Endothelial cell of umbilical vein (primary cell): ENCODE measurements at regions not wholly inside any gene's neighbourhood (a gene's known extent, or its start where the extent isn't known, plus 50 kb on each side); places are given as distances from the start of the nearest gene placed in this dataset.

Experiments
- BruUV-seq: library from RNA; stranded (reverse); fragments of 400-500 nt; replicated peaks from 2 replicates; lab custom pipeline; 2021; lab: Mats Ljungman, UMichigan
- CTCF ChIA-PET: fragments of 300-600, 350-600 bp; sonication (Branson Sonifier 250); formaldehyde crosslinking; loops from one replicate; lab custom pipeline; 2021; ENCODE audit warnings: antibody characterized with exemption, inconsistent platforms; lab: Charles Lee
- POLR2A ChIA-PET: fragments of 300-600, 350-600 bp; sonication (Branson Sonifier 250); formaldehyde crosslinking; loops from one replicate; lab custom pipeline; 2021; ENCODE audit warnings: antibody characterized with exemption, inconsistent platforms; lab: Charles Lee
- DNase-seq: peaks from one replicate; pipeline ENCODE4 v3.0.0-alpha.2; 2011; ENCODE audit warnings: low read depth, low spot score
- FAIRE-seq: peaks from 2 replicates; lab custom pipeline; 2011; peaks lifted over from hg19 to GRCh38; lab: Jason Lieb, UNC
- H2AFZ ChIP-seq: 2 replicates; pipeline ENCODE4 v1.6.0; 2012; ENCODE audit warnings: low read depth, low read length, control low read depth, inconsistent platforms
- H3K27ac ChIP-seq: 2 replicates; pipeline ENCODE4 v1.5.1; 2011; ENCODE audit warnings: low read depth, mild to moderate bottlenecking, control low read depth, low read length, moderate library complexity; ENCODE audit not compliant: insufficient read depth
- H3K27me3 ChIP-seq, 2 experiments: 2 replicates each; pipeline versions ENCODE4 v1.6.0 to v1.6.1; 2011; ENCODE audit warnings: low read length in 2 of 2, mixed read lengths in 1 of 2; ENCODE audit not compliant: control insufficient read depth in 2 of 2, insufficient read depth in 2 of 2
- H3K36me3 ChIP-seq, 2 experiments: 2 replicates in 1 of 2; 3 replicates in 1 of 2; pipeline ENCODE4 v1.5.1; 2011; ENCODE audit warnings: low read length in 2 of 2, mild to moderate bottlenecking in 1 of 2, moderate library complexity in 1 of 2; ENCODE audit not compliant: control insufficient read depth in 2 of 2, insufficient read depth in 2 of 2; ENCODE audit errors: extremely low read depth in 1 of 2
- H3K4me1 ChIP-seq: 3 replicates; pipeline ENCODE4 v1.5.1; 2011; ENCODE audit warnings: mild to moderate bottlenecking, low read length; ENCODE audit not compliant: control insufficient read depth, insufficient read depth; ENCODE audit errors: extremely low read depth
- H3K4me2 ChIP-seq: 2 replicates; pipeline ENCODE4 v1.6.1; 2011; ENCODE audit warnings: low read length, control low read depth, mixed read lengths; ENCODE audit not compliant: insufficient read depth
- H3K4me3 ChIP-seq, 3 experiments: fragments of 200-600 bp in 1 of 3; sonication (generic), shearing (Covaris generic) in 1 of 3; replicated peaks in 1 of 3; 2 replicates each; pipeline ENCODE4 v1.5.1; 2011 to 2016; ENCODE audit warnings: control low read depth in 3 of 3, low read length in 3 of 3, mild to moderate bottlenecking in 2 of 3, inconsistent platforms in 1 of 3, low read depth in 1 of 3, moderate library complexity in 1 of 3; ENCODE audit not compliant: insufficient read depth in 1 of 3
- H3K79me2 ChIP-seq: 2 replicates; pipeline ENCODE4 v1.6.0; 2012; ENCODE audit warnings: low read length, inconsistent platforms; ENCODE audit not compliant: control insufficient read depth, insufficient read depth
- H3K9ac ChIP-seq: replicated peaks from 2 replicates; pipeline ENCODE3; 2011; ENCODE audit warnings: low read length, control low read depth; ENCODE audit not compliant: insufficient read depth; ENCODE audit errors: extremely low read depth
- H3K9me1 ChIP-seq: replicated peaks from 3 replicates; pipeline ENCODE4 v1.6.0; 2011; ENCODE audit warnings: mild to moderate bottlenecking, low read length; ENCODE audit not compliant: control insufficient read depth, insufficient read depth; ENCODE audit errors: extremely low read depth
- H3K9me3 ChIP-seq: replicated peaks from 2 replicates; pipeline ENCODE4 v1.5.1; 2012; ENCODE audit warnings: low read length, inconsistent platforms; ENCODE audit not compliant: control insufficient read depth, insufficient read depth
- H4K20me1 ChIP-seq: replicated peaks from 2 replicates; pipeline ENCODE3; 2011; ENCODE audit warnings: mild to moderate bottlenecking, low read length; ENCODE audit not compliant: control insufficient read depth, insufficient read depth; ENCODE audit errors: extremely low read depth
- CTCF ChIP-seq, 2 donors: IDR thresholded peaks; 1 replicate in 1 of 2; 2 replicates in 1 of 2; pipeline ENCODE4 v1.5.1; 2011; ENCODE audit warnings: low read length in 2 of 2, mild to moderate bottlenecking in 2 of 2, moderate library complexity in 2 of 2, control low read depth in 1 of 2, inconsistent platforms in 1 of 2, low read depth in 1 of 2; ENCODE audit not compliant: insufficient read depth in 1 of 2; ENCODE audit errors: extremely low read depth in 1 of 2
- EZH2 ChIP-seq: IDR thresholded peaks from 2 replicates; pipeline ENCODE4 v1.6.1; 2012; ENCODE audit warnings: borderline replicate concordance, low read depth, mild to moderate bottlenecking, moderate library complexity, low read length, inconsistent platforms; ENCODE audit not compliant: severe bottlenecking
- FOS ChIP-seq: IDR thresholded peaks from 2 replicates; pipeline ENCODE4 v1.6.1; 2011; ENCODE audit warnings: mild to moderate bottlenecking, low read length, moderate library complexity, borderline replicate concordance; ENCODE audit not compliant: insufficient read depth
- GATA2 ChIP-seq: IDR thresholded peaks from 2 replicates; pipeline ENCODE4 v1.7.0; 2011; ENCODE audit warnings: low read depth, mild to moderate bottlenecking, moderate library complexity, mixed read lengths, low read length; ENCODE audit not compliant: insufficient read length, insufficient read depth
- JUN ChIP-seq: IDR thresholded peaks from 2 replicates; pipeline ENCODE4 v1.6.1; 2011; ENCODE audit warnings: borderline replicate concordance, low read depth; ENCODE audit not compliant: insufficient read length, insufficient read depth
- MAX ChIP-seq: IDR thresholded peaks from 2 replicates; pipeline ENCODE4 v1.6.1; 2011; ENCODE audit not compliant: insufficient read depth, insufficient read length
- MYC ChIP-seq: IDR thresholded peaks from one replicate; pipeline ENCODE4 v1.6.1; 2011; ENCODE audit warnings: mild to moderate bottlenecking, low read depth, low read length
- POLR2A ChIP-seq: IDR thresholded peaks from 2 replicates; pipeline ENCODE4 v1.6.1; 2012; ENCODE audit warnings: low read depth, mild to moderate bottlenecking, control low read depth, low read length
- POLR2AphosphoS5 ChIP-seq: IDR thresholded peaks from 2 replicates; pipeline ENCODE4 v1.6.1; 2012; ENCODE audit warnings: low read depth, mild to moderate bottlenecking, control low read depth, low read length, moderate library complexity; ENCODE audit not compliant: insufficient read depth
- dilution Hi-C: fragments of 300-500 bp; cut with MboI; formaldehyde crosslinking; loops from one replicate; pipeline ENCODE4 v1.15.0; 2019; ENCODE audit warnings: low sequenced_read_pairs; ENCODE audit not compliant: extremely low pct_ligation_motif_present
- intact Hi-C: fragments of 100-400 bp; cut with micrococcal nuclease; formaldehyde crosslinking; loops from one replicate; pipeline ENCODE4 v1.10.0; 2022

GRCh38 chr18:10056506-10056905 is 142.7 kb downstream of the VAPA start:
- Histone ChIP-seq H3K9me1 (no peaks in the 10 kb centered on the region), H3K4me2 (no peak overlapping the region), H3K4me1 (peaks cover 58% of the 10 kb centered on the region), H3K79me2 (no peaks in the 10 kb centered on the region), H4K20me1 (no peaks in the 10 kb centered on the region), H3K9me3 (no peaks in the 10 kb centered on the region), H3K27me3 (no peaks in the 10 kb centered on the region), H3K36me3 (no peaks in the 10 kb centered on the region), H2AFZ (no peak overlapping the region), H3K27ac (peak overlapping the region; percentile 96), H3K4me3 (no peak overlapping the region), H3K9ac (no peak overlapping the region)
- ChIA-PET POLR2A (no interaction called here), CTCF (interaction anchor here (1.5 kb wide), 1 partner anchor 464 kb away, joined by 3 read pairs; no protein-coding TSS in a partner anchor)
- intact Hi-C loops (loop anchor here (5.0 kb wide), 2 partner anchors 76 to 216 kb away; no protein-coding TSS in a partner anchor), dilution Hi-C loops (no loop called here)
- DNase-seq (no peak), FAIRE-seq (no peak)
- no TSS peak for BruUV-seq
- TF ChIP-seq POLR2A (no peak), CTCF (IDR thresholded peaks at IDR 0.05; ENCODE audit: extremely low read depth in 1 of 2, insufficient read depth in 1 of 2, low read depth in 1 of 2, low read length in 2 of 2) (no peak), GATA2 (no peak), FOS (no peak), POLR2AphosphoS5 (no peak)

GRCh38 chr18:10057401-10057893 is 143.6 kb downstream of the VAPA start:
- BruUV-seq: TSS peak; percentile 94
- intact Hi-C loops: loop anchor here (5.0 kb wide), 2 partner anchors 75 to 215 kb away; no protein-coding TSS in a partner anchor
- POLR2A ChIA-PET: no interaction called here
- Histone ChIP-seq H3K9me3 (no peaks in the 10 kb centered on the region), H3K4me1 (peaks cover 56% of the 10 kb centered on the region), H2AFZ (peak overlapping the region; percentile 26), H3K27me3 (no peaks in the 10 kb centered on the region), H3K9ac (peak overlapping the region; percentile 58), H3K79me2 (no peaks in the 10 kb centered on the region), H3K4me2 (peak overlapping the region; percentile 67), H3K4me3 (no peak overlapping the region), H4K20me1 (no peaks in the 10 kb centered on the region), H3K9me1 (no peaks in the 10 kb centered on the region), H3K36me3 (no peaks in the 10 kb centered on the region), H3K27ac (peak overlapping the region; percentile 96)
- FAIRE-seq (no peak), DNase-seq (no peak)
- dilution Hi-C loops: no loop called here
- TF ChIP-seq MAX (no peak), JUN (peak; percentile 87), MYC (no peak), POLR2AphosphoS5 (no peak), POLR2A (no peak), FOS (no peak), EZH2 (no peak), GATA2 (no peak)
- CTCF ChIA-PET: interaction anchor here (0.8 to 2.7 kb wide), 5 partner anchors 9 to 42 kb away, joined by 4 to 7 read pairs (median 4); no protein-coding TSS in a partner anchor
